ENCODE measurements at regions not wholly inside any gene's neighbourhood (a gene's known extent, or its start where the extent isn't known, plus 50 kb on each side); places are given as distances from the start of the nearest gene placed in this dataset.

- Histone ChIP-seq H3K4me3 (ENCODE audit: extremely low read depth in 1 of 4, insufficient read depth in 2 of 4, low read depth in 3 of 4, low read length in 4 of 4) (no peak overlapping the region), H3K14ac (ENCODE audit: insufficient read length) (no peak overlapping the region), H3K27ac (ENCODE audit: low read depth, low read length) (no peak overlapping the region), H3K9ac (replicated peaks in 1 of 4; ENCODE audit: extremely low read depth in 1 of 4, low read depth in 3 of 4, low read length in 3 of 4) (no peak overlapping the region), H4K91ac (replicated peaks; ENCODE audit: insufficient read length, low read length) (no peak overlapping the region), H3K56ac (replicated peaks; ENCODE audit: insufficient read length, low read depth, low read length) (no peak overlapping the region), H3K79me1 (ENCODE audit: low read depth, low read length) (no peaks in the 10 kb centered on the region), H3K9me3 (ENCODE audit: insufficient read depth in 2 of 2, low read depth in 1 of 2, low read length in 1 of 2) (no peaks in the 10 kb centered on the region), H3K4me2 (ENCODE audit: insufficient read depth in 1 of 2, low read depth in 2 of 2, low read length in 2 of 2) (no peak overlapping the region), H3K23me2 (ENCODE audit: low read depth, low read length) (no peaks in the 10 kb centered on the region), H3K4me1 (replicated peaks in 1 of 4; ENCODE audit: control insufficient read depth in 3 of 4, insufficient read depth in 4 of 4, low read length in 3 of 4) (no peaks in the 10 kb centered on the region), H2AFZ (ENCODE audit: low read length) (no peak overlapping the region), H2BK5ac (ENCODE audit: low read depth, low read length) (no peak overlapping the region), H2BK120ac (replicated peaks; ENCODE audit: low read depth, low read length) (no peak overlapping the region), H2BK20ac (ENCODE audit: low read length) (no peak overlapping the region), H3K36me3 (ENCODE audit: control insufficient read depth in 2 of 4, insufficient read depth in 4 of 4, low read length in 3 of 4) (no peaks in the 10 kb centered on the region; a peak in 1 of 8 replicates), H2BK12ac (ENCODE audit: low read depth, low read length) (no peak overlapping the region), H3K27me3 (replicated peaks in 1 of 4; ENCODE audit: control insufficient read depth in 3 of 4, extremely low read depth in 1 of 4, insufficient read depth in 3 of 4, low read length in 3 of 4) (no peaks in the 10 kb centered on the region), H2BK15ac (ENCODE audit: low read length) (no peak overlapping the region), H4K5ac (ENCODE audit: insufficient read length, low read depth, low read length) (no peak overlapping the region), H3K4ac (replicated peaks; ENCODE audit: insufficient read length, low read depth, low read length) (no peak overlapping the region), H3K23ac (ENCODE audit: insufficient read length) (no peak overlapping the region), H4K8ac (ENCODE audit: extremely low read depth, insufficient read depth, low read length) (no peak overlapping the region), H2AK5ac (ENCODE audit: low read depth, low read length) (no peak overlapping the region), H3K18ac (ENCODE audit: extremely low read depth, low read length) (no peak overlapping the region), H3K79me2 (ENCODE audit: control insufficient read depth in 1 of 2, insufficient read depth in 2 of 2, low read length in 2 of 2) (no peaks in the 10 kb centered on the region), H4K20me1 (replicated peaks in 1 of 2; ENCODE audit: control insufficient read depth in 1 of 2, insufficient read depth in 2 of 2, low read length in 2 of 2) (no peaks in the 10 kb centered on the region)
- POLR2A ChIA-PET (ENCODE audit: partially characterized antibody), result no interaction called here
- FAIRE-seq, result no peak
- CTCF ChIA-PET (ENCODE audit: partially characterized antibody), result interaction anchor here (0.8 kb wide), 1 partner anchor 102 kb away, joined by 3 read pairs; no protein-coding TSS in a partner anchor
- DNase-seq (ENCODE audit: low read depth in 1 of 2, low spot score in 2 of 2), result no peak
- TF ChIP-seq CTCF (IDR thresholded peaks at IDR 0.05; ENCODE audit: control extremely low read depth in 1 of 3, insufficient read depth in 1 of 3, low read depth in 1 of 3, low read length in 3 of 3) (no peak), CHD2 (IDR thresholded peaks at IDR 0.05; ENCODE audit: low read length) (no peak), HDAC6 (IDR thresholded peaks at IDR 0.05; ENCODE audit: low read depth, low read length) (no peak), JUN (IDR thresholded peaks at IDR 0.05; ENCODE audit: low read depth, low read length) (no peak), RBBP5 (IDR thresholded peaks at IDR 0.05; ENCODE audit: borderline replicate concordance, low read depth, low read length) (no peak), KDM5A (IDR thresholded peaks at IDR 0.05; ENCODE audit: low read length) (no peak), RFX5 (IDR thresholded peaks at IDR 0.05; ENCODE audit: borderline replicate concordance, low read depth, low read length) (no peak), CTBP2 (IDR thresholded peaks at IDR 0.05; ENCODE audit: borderline replicate concordance, insufficient read depth, insufficient read length, low read length) (no peak), SAP30 (IDR thresholded peaks at IDR 0.05; ENCODE audit: insufficient read depth, insufficient replicate concordance, low read length) (no peak), EGR1 (IDR thresholded peaks at IDR 0.05; ENCODE audit: borderline replicate concordance, low read depth, low read length) (no peak), CEBPB (IDR thresholded peaks at IDR 0.05; ENCODE audit: low read depth, low read length) (no peak), SUZ12 (IDR thresholded peaks at IDR 0.05; ENCODE audit: low read length) (no peak), TEAD4 (IDR thresholded peaks at IDR 0.05; ENCODE audit: low read depth, low read length) (no peak), CBX8 (IDR thresholded peaks at IDR 0.05; ENCODE audit: borderline replicate concordance, low read depth, low read length) (no peak)
Observed at GRCh38 chr13:69107436-69107835, 1000.2 kb upstream of the ATXN8OS start.

Data from H1 (cell line).